HepG2 (cell line): ENCODE measurements at regions not wholly inside any gene's neighbourhood (a gene's known extent, or its start where the extent isn't known, plus 50 kb on each side); places are given as distances from the start of the nearest gene placed in this dataset.

Experiments used
- ATAC-seq: fragments of 200-7000 bp; cut with Tn5 transposase; 3 replicates; pipeline ENCODE4 v1.9.1; 2020; ENCODE audit warnings: mild to moderate bottlenecking, moderate library complexity
- BruUV-seq: library from RNA; stranded (reverse); fragments of 400-500 nt; replicated peaks from 2 replicates; lab custom pipeline; 2021; lab: Mats Ljungman, UMichigan
- CTCF ChIA-PET: fragments of 300-600 bp; formaldehyde crosslinking; extraction: SDS; loops from one replicate; lab custom pipeline; 2021; ENCODE audit warnings: low total read pairs, inconsistent platforms, low intra/inter-chr PET ratio; lab: Yijun Ruan, JAX
- POLR2A ChIA-PET: fragments of 350-600 bp; sonication (Branson Sonifier 250); formaldehyde crosslinking; loops from one replicate; lab custom pipeline; 2020; ENCODE audit warnings: antibody characterized with exemption, inconsistent platforms; lab: Yijun Ruan, JAX
- DNase-seq: peaks from one replicate; pipeline ENCODE4 v3.0.0-alpha.2; 2015; ENCODE audit warnings: low spot score
- FAIRE-seq: peaks from 3 replicates; lab custom pipeline; 2011; peaks lifted over from hg19 to GRCh38; lab: Jason Lieb, UNC
- H2AFZ ChIP-seq: one replicate; pipeline ENCODE4 v1.6.1; 2011; ENCODE audit warnings: low read length, inconsistent platforms
- H3K27ac ChIP-seq: fragments of 300-600 bp; 3 replicates; pipeline ENCODE4 v1.8.0; 2011; ENCODE audit warnings: mixed run types, mild to moderate bottlenecking, mixed read lengths, low read length, inconsistent platforms; ENCODE audit not compliant: insufficient read depth; ENCODE audit errors: extremely low read length
- H3K27me3 ChIP-seq, 2 experiments: fragments of 200-600 bp in 1 of 2; 2 replicates in 1 of 2; 3 replicates in 1 of 2; pipeline versions ENCODE4 v1.6.0 to v1.8.0; 2011; ENCODE audit warnings: low read length in 2 of 2, mild to moderate bottlenecking in 2 of 2, moderate library complexity in 2 of 2, inconsistent platforms in 1 of 2; ENCODE audit not compliant: insufficient read depth in 2 of 2, control insufficient read depth in 1 of 2
- H3K36me3 ChIP-seq, 2 experiments: fragments of 200-600 bp in 1 of 2; replicated peaks in 1 of 2; 2 replicates in 1 of 2; 3 replicates in 1 of 2; pipeline versions ENCODE4 v1.5.1 to v1.8.0; 2011; ENCODE audit warnings: low read length in 2 of 2, inconsistent platforms in 1 of 2; ENCODE audit not compliant: insufficient read depth in 2 of 2, control insufficient read depth in 1 of 2
- H3K4me1 ChIP-seq: 2 replicates; pipeline ENCODE4 v1.5.1; 2012; ENCODE audit warnings: low read length, inconsistent platforms; ENCODE audit not compliant: insufficient read depth
- H3K4me2 ChIP-seq: 2 replicates; pipeline ENCODE4 v1.6.0; 2011; ENCODE audit warnings: low read depth, low read length, inconsistent platforms
- H3K4me3 ChIP-seq, 3 experiments: fragments of 200-600 bp in 1 of 3; sonication (generic), shearing (Covaris generic) in 1 of 3; replicated peaks in 1 of 3; 2 replicates each; pipeline ENCODE4 v1.5.1; 2011 to 2016; ENCODE audit warnings: low read length in 3 of 3, inconsistent platforms in 2 of 3, low read depth in 2 of 3, mild to moderate bottlenecking in 2 of 3, control low read depth in 1 of 3, mixed read lengths in 1 of 3; ENCODE audit not compliant: insufficient read depth in 1 of 3
- H3K79me2 ChIP-seq: one replicate; pipeline ENCODE4 v1.6.1; 2011; ENCODE audit warnings: low read length, inconsistent platforms; ENCODE audit not compliant: insufficient read depth
- H3K9ac ChIP-seq: 2 replicates; pipeline ENCODE4 v1.6.0; 2011; ENCODE audit warnings: mild to moderate bottlenecking, low read depth, low read length, inconsistent platforms; ENCODE audit not compliant: insufficient read depth
- H3K9me3 ChIP-seq: 2 replicates; pipeline ENCODE4 v1.5.1; 2012; ENCODE audit warnings: mild to moderate bottlenecking, low read length
- H4K20me1 ChIP-seq: 2 replicates; pipeline ENCODE4 v1.6.0; 2011; ENCODE audit warnings: inconsistent platforms, mild to moderate bottlenecking, low read length, moderate library complexity; ENCODE audit not compliant: insufficient read depth
- AGO1 ChIP-seq: fragments of 200-400 bp; formaldehyde crosslinking; IDR thresholded peaks from 2 replicates; pipeline ENCODE4 v1.6.1; 2017; ENCODE audit warnings: mild to moderate bottlenecking, low read depth, low read length, moderate library complexity; ENCODE audit not compliant: poor library complexity, severe bottlenecking
- ATRX ChIP-seq: sonication (generic); formaldehyde crosslinking; IDR thresholded peaks from 2 replicates; pipeline ENCODE4 v1.4.0; 2020; ENCODE audit warnings: missing genetic modification reagents, borderline replicate concordance
- FOXP1 ChIP-seq, 2 experiments: fragments of 450-650 bp in 1 of 2; IDR thresholded peaks; 2 replicates each; pipeline ENCODE4 v1.6.1; 2017 to 2018; ENCODE audit warnings: antibody characterized with exemption in 1 of 2
- MIXL1 ChIP-seq: IDR thresholded peaks from 2 replicates; pipeline ENCODE4 v1.6.1; 2016
- NAIF1 ChIP-seq: sonication (generic); formaldehyde crosslinking; IDR thresholded peaks from 2 replicates; pipeline ENCODE4 v1.5.0; 2020; ENCODE audit warnings: mild to moderate bottlenecking, missing genetic modification reagents, borderline replicate concordance
- NFE2 ChIP-seq: sonication (generic); formaldehyde crosslinking; IDR thresholded peaks from 2 replicates; pipeline ENCODE4 v1.4.0; 2020; ENCODE audit warnings: missing genetic modification reagents
- NPAS2 ChIP-seq: sonication (generic); formaldehyde crosslinking; IDR thresholded peaks from 2 replicates; pipeline ENCODE4 v1.8.0; 2022; ENCODE audit warnings: mild to moderate bottlenecking, missing genetic modification reagents, borderline replicate concordance
- PITX1 ChIP-seq: sonication (generic); formaldehyde crosslinking; IDR thresholded peaks from 2 replicates; pipeline ENCODE4 v1.5.1; 2020; ENCODE audit warnings: mild to moderate bottlenecking, missing genetic modification reagents
- SRSF4 ChIP-seq: fragments of 200-400 bp; formaldehyde crosslinking; IDR thresholded peaks from one replicate; pipeline ENCODE4 v1.6.1; 2018; ENCODE audit warnings: mild to moderate bottlenecking, low read depth, low read length, moderate library complexity; ENCODE audit not compliant: poor library complexity, severe bottlenecking
- TEAD3 ChIP-seq: optimal IDR thresholded peaks from 2 replicates; pipeline ENCODE3; 2016; ENCODE audit warnings: borderline replicate concordance
- ZBTB20 ChIP-seq: sonication (generic); formaldehyde crosslinking; IDR thresholded peaks from 2 replicates; pipeline ENCODE4 v1.8.1; 2023; ENCODE audit warnings: missing genetic modification reagents, low read depth, mild to moderate bottlenecking, borderline replicate concordance
- ZBTB8A ChIP-seq: sonication (generic); formaldehyde crosslinking; IDR thresholded peaks from 2 replicates; pipeline ENCODE4 v1.4.0; 2020; ENCODE audit warnings: mild to moderate bottlenecking, low read depth, missing genetic modification reagents, borderline replicate concordance
- ZEB1 ChIP-seq: IDR thresholded peaks from 2 replicates; pipeline ENCODE4 v1.6.1; 2012; ENCODE audit warnings: mild to moderate bottlenecking, low read depth, inconsistent platforms; ENCODE audit not compliant: insufficient replicate concordance
- ZNF326 ChIP-seq: sonication (generic); formaldehyde crosslinking; IDR thresholded peaks from 2 replicates; pipeline ENCODE4 v1.4.0; 2020; ENCODE audit warnings: missing genetic modification reagents, borderline replicate concordance
- ZNF572 ChIP-seq: sonication (generic); formaldehyde crosslinking; IDR thresholded peaks from 2 replicates; pipeline ENCODE4 v1.5.1; 2020; ENCODE audit warnings: mild to moderate bottlenecking, missing genetic modification reagents
- WGBS: methylation state at CpG from one replicate; pipeline ENCODE4 v1.1.6; 2017; ENCODE audit warnings: low lambda C conversion rate; 5-methylcytosine and 5-hydroxymethylcytosine counted together
- in situ Hi-C: cut with HindIII; loops from 2 replicates; pipeline ENCODE4 v1.10.0; 2017; ENCODE audit warnings: low pct_unique_long_range_greater_than_20kb; ENCODE audit not compliant: extremely low pct_ligation_motif_present
- intact Hi-C: fragments of 100-400 bp; cut with micrococcal nuclease; formaldehyde crosslinking; loops from one replicate; pipeline ENCODE4 v1.10.0; 2022; ENCODE audit not compliant: unreplicated experiment
- TF ChIP-seq, protein P1 (sequence below): sonication (generic); formaldehyde crosslinking; IDR thresholded peaks from 2 replicates; pipeline ENCODE4 v1.5.0; 2020; ENCODE audit warnings: missing genetic modification reagents
- TF ChIP-seq, protein P2 (sequence below): sonication (generic); formaldehyde crosslinking; IDR thresholded peaks from 2 replicates; pipeline ENCODE4 v1.5.0; 2020; ENCODE audit warnings: missing genetic modification reagents
- TF ChIP-seq, protein P3 (sequence below): IDR thresholded peaks from 2 replicates; pipeline ENCODE4 v1.6.1; 2016; ENCODE audit warnings: mild to moderate bottlenecking

DNA sequence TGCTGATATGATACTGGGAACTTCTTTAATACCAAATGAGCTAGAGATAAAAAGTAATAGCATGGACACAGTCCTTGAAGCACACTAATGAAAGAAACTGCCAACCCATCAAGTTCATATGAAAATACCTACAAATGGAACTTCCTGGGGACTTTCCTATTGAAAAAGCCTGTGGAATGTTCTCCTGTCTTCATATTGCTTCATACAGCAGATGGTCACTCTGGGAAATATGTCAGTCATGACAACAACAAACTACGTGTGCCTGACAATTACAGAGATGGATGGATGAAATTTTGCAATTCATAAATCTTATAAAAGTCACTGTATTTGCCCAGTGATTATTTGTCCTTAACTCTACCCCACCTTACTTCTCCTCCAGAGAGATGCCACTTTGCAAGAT lies 106.6 kb upstream of the COL1A2 start:
- WGBS, result 0% methylated on average over 1 of the region's 1 CpG
- ATAC-seq, result no peak
- POLR2A ChIA-PET, result no interaction called here
- DNase-seq, result no peak
- no peaks in the 10 kb centered on the region for H3K4me1 ChIP-seq
- no peaks in the 10 kb centered on the region for H3K79me2 ChIP-seq
- no TSS peak for BruUV-seq
- no peak overlapping the region for H3K4me2 ChIP-seq
- in situ Hi-C loops (loop anchor here (25.0 kb wide), 2 partner anchors 974 to 1399 kb away; no protein-coding TSS in a partner anchor), intact Hi-C loops (no loop called here)
- no peak overlapping the region for H3K4me3 ChIP-seq
- H4K20me1 ChIP-seq, result no peaks in the 10 kb centered on the region
- no peak overlapping the region for H3K9ac ChIP-seq
- no peaks in the 10 kb centered on the region for H3K9me3 ChIP-seq
- CTCF ChIA-PET, result interaction anchor here (1.5 kb wide), 1 partner anchor 148 kb away, joined by 15 read pairs; no protein-coding TSS in a partner anchor
- FAIRE-seq, result no peak
- H3K27me3 ChIP-seq, result peaks cover 0 to 4% of the 10 kb centered on the region in 2 experiments; a peak in 1 of 5 replicates
- TF ChIP-seq ZBTB8A (CRISPR knock-in tag) (no peak), TEAD3 (CRISPR knock-in tag) (no peak), ZNF572 (no peak), NAIF1 (CRISPR knock-in tag) (no peak), AGO1 (no peak), ZBTB20 (CRISPR knock-in tag) (no peak), ZEB1 (no peak), NPAS2 (no peak), MIXL1 (no peak), ZNF326 (CRISPR knock-in tag) (no peak), ATRX (no peak), NFE2 (CRISPR knock-in tag) (no peak), FOXP1 (IDR thresholded peaks at IDR 0.05) (no peak), FOXP1 (CRISPR knock-in tag; IDR thresholded peaks at IDR 0.05) (no peak), PITX1 (CRISPR knock-in tag) (no peak), SRSF4 (no peak)
- TF ChIP-seq, protein P1, sequence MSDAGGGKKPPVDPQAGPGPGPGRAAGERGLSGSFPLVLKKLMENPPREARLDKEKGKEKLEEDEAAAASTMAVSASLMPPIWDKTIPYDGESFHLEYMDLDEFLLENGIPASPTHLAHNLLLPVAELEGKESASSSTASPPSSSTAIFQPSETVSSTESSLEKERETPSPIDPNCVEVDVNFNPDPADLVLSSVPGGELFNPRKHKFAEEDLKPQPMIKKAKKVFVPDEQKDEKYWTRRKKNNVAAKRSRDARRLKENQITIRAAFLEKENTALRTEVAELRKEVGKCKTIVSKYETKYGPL, result no peak
- TF ChIP-seq, protein P2, sequence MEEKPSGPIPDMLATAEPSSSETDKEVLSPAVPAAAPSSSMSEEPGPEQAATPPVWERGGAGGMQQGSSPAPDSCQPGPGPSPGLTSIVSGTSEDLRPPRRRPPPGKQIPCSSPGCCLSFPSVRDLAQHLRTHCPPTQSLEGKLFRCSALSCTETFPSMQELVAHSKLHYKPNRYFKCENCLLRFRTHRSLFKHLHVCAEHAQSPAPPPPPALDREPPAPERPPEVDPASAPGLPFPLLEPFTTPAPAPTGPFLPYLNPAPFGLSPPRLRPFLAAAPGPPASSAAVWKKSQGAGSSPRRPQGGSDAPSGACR (CRISPR knock-in tag), result no peak
- TF ChIP-seq, protein P3, sequence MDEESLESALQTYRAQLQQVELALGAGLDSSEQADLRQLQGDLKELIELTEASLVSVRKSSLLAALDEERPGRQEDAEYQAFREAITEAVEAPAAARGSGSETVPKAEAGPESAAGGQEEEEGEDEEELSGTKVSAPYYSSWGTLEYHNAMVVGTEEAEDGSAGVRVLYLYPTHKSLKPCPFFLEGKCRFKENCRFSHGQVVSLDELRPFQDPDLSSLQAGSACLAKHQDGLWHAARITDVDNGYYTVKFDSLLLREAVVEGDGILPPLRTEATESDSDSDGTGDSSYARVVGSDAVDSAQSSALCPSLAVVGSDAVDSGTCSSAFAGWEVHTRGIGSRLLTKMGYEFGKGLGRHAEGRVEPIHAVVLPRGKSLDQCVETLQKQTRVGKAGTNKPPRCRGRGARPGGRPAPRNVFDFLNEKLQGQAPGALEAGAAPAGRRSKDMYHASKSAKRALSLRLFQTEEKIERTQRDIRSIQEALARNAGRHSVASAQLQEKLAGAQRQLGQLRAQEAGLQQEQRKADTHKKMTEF (CRISPR knock-in tag), result no peak
- H3K27ac ChIP-seq, result no peak overlapping the region
- no peak overlapping the region for H2AFZ ChIP-seq
- H3K36me3 ChIP-seq, result no peaks in the 10 kb centered on the region
